Transverse colon (tissue), 4 donors: ENCODE measurements at regions not wholly inside any gene's neighbourhood (a gene's known extent, or its start where the extent isn't known, plus 50 kb on each side); places are given as distances from the start of the nearest gene placed in this dataset.

Experiments used
- DNase-seq: peaks from one replicate; pipeline ENCODE4 v3.0.0-alpha.2; 2019
- H3K27ac ChIP-seq, 4 donors: fragments of 200-600 bp; sonication (generic); 2 replicates each; pipeline ENCODE4 v1.5.1; 2016 to 2018; ENCODE audit warnings: inconsistent platforms in 4 of 4
- H3K27me3 ChIP-seq: fragments of 200-600 bp; sonication (generic); 2 replicates; pipeline ENCODE4 v1.5.1; 2017; ENCODE audit warnings: inconsistent platforms
- H3K36me3 ChIP-seq, 4 donors: fragments of 200-600 bp; sonication (generic); 2 replicates each; pipeline ENCODE4 v1.5.1; 2017 to 2019; ENCODE audit warnings: inconsistent platforms in 4 of 4
- H3K4me1 ChIP-seq, 4 donors: fragments of 200-600 bp; sonication (generic); 2 replicates each; pipeline ENCODE4 v1.5.1; 2017 to 2020; ENCODE audit warnings: inconsistent platforms in 4 of 4
- H3K4me3 ChIP-seq, 4 donors: fragments of 200-600 bp; sonication (generic); 1 replicate in 1 of 4; 2 replicates in 3 of 4; pipeline versions ENCODE4 v1.5.1 to v1.6.1; 2017 to 2019; ENCODE audit warnings: inconsistent platforms in 4 of 4
- H3K9me3 ChIP-seq, 2 donors: fragments of 200-600 bp; sonication (generic); 2 replicates each; pipeline ENCODE4 v1.5.1; 2017 to 2019; ENCODE audit warnings: inconsistent platforms in 2 of 2
- CTCF ChIP-seq, 5 experiments: fragments of 200-600 bp in 3 of 5; fragments of 450-650 bp in 2 of 5; sonication (generic) in 3 of 5; IDR thresholded peaks; 1 replicate in 2 of 5; 2 replicates in 3 of 5; pipeline ENCODE4 v1.5.1; 2016 to 2017; ENCODE audit warnings: antibody characterized with exemption in 5 of 5, inconsistent platforms in 3 of 5, mild to moderate bottlenecking in 2 of 5, moderate library complexity in 1 of 5
- EP300 ChIP-seq: sonication (generic); formaldehyde crosslinking; IDR thresholded peaks from one replicate; pipeline ENCODE4 v1.6.1; 2017; ENCODE audit warnings: antibody characterized with exemption, low read depth
- POLR2A ChIP-seq: fragments of 450-650 bp; IDR thresholded peaks from one replicate; pipeline ENCODE4 v1.6.1; 2016; ENCODE audit warnings: antibody characterized with exemption, mild to moderate bottlenecking, moderate library complexity
- POLR2AphosphoS5 ChIP-seq, 3 donors: sonication (generic); formaldehyde crosslinking; IDR thresholded peaks; one replicate each; pipeline ENCODE4 v1.6.1; 2016; ENCODE audit warnings: antibody characterized with exemption in 3 of 3
- WGBS, 2 donors: methylation state at CpG; one replicate each; pipeline ENCODE4 v1.1.5; 2018; ENCODE audit warnings: low coverage in 1 of 2; 5-methylcytosine and 5-hydroxymethylcytosine counted together
- in situ Hi-C, 4 donors: fragments of 200-750 bp; cut with MboI; loops; one replicate each; pipeline versions ENCODE4 v1.15.0 to v1.15.1; 2017; ENCODE audit warnings: low sequenced_read_pairs in 3 of 4, low pct_ligation_motif_present in 1 of 4, low pct_unique_long_range_greater_than_20kb in 1 of 4
- intact Hi-C: fragments of 100-400 bp; cut with DNase I; formaldehyde crosslinking; loops from one replicate; pipeline ENCODE4 v1.15.1; 2023; ENCODE audit warnings: low total_unique reads

- Histone ChIP-seq H3K36me3 (no peaks in the 10 kb centered on the region), H3K4me3 (no peak overlapping the region), H3K4me1 (no peaks in the 10 kb centered on the region), H3K27me3 (no peaks in the 10 kb centered on the region), H3K9me3 (no peaks in the 10 kb centered on the region), H3K27ac (no peak overlapping the region)
- intact Hi-C loops, result no loop called here
- DNase-seq, result no peak
- 37 to 40% methylated on average over 1 to 15 of the region's 15 CpGs for WGBS, 2 donors
- TF ChIP-seq POLR2A (no peak), CTCF (IDR thresholded peaks at IDR 0.05) (no peak), EP300 (no peak), POLR2AphosphoS5 (IDR thresholded peaks at IDR 0.05) (no peak)
- in situ Hi-C loops, result no loop called here
These were observed 142.2 kb downstream of the KCTD15 start for GRCh38 chr19:33938821-33939220.

GRCh38 chr19:33941133-33941532, 144.5 kb downstream of the KCTD15 start:
- TF ChIP-seq CTCF (IDR thresholded peaks at IDR 0.05) (no peak), POLR2A (no peak), EP300 (no peak), POLR2AphosphoS5 (IDR thresholded peaks at IDR 0.05) (no peak)
- no peak for DNase-seq
- 84% methylated on average over 5 of the region's 5 CpGs; no CpG with 5 or more reads in 1 of the 2 donors for WGBS, 2 donors
- in situ Hi-C loops, result no loop called here
- Histone ChIP-seq H3K4me3 (no peak overlapping the region), H3K9me3 (no peaks in the 10 kb centered on the region), H3K36me3 (no peaks in the 10 kb centered on the region), H3K27ac (no peak overlapping the region), H3K4me1 (no peaks in the 10 kb centered on the region), H3K27me3 (no peaks in the 10 kb centered on the region)
- intact Hi-C loops, result no loop called here

GRCh38 chr19:33946535-33947264, 150.0 kb downstream of the KCTD15 start:
- 57 to 68% methylated on average over 4 to 6 of the region's 6 CpGs for WGBS, 2 donors
- TF ChIP-seq CTCF (IDR thresholded peaks at IDR 0.05), result no peak
- no peak for TF ChIP-seq POLR2A
- no peak for TF ChIP-seq EP300
- TF ChIP-seq POLR2AphosphoS5 (IDR thresholded peaks at IDR 0.05), result no peak
- no peak overlapping the region for H3K4me3 ChIP-seq
- H3K27me3 ChIP-seq, result no peaks in the 10 kb centered on the region
- DNase-seq, result no peak
- H3K36me3 ChIP-seq, result no peaks in the 10 kb centered on the region
- in situ Hi-C loops (no loop called here), intact Hi-C loops (no loop called here)
- no peaks in the 10 kb centered on the region for H3K9me3 ChIP-seq
- H3K27ac ChIP-seq, result no peak overlapping the region
- no peaks in the 10 kb centered on the region for H3K4me1 ChIP-seq

GRCh38 chr19:33947265-33947964, 150.7 kb downstream of the KCTD15 start:
- no peaks in the 10 kb centered on the region for H3K27me3 ChIP-seq
- in situ Hi-C loops, result no loop called here

More at GRCh38 chr19:33947265-33947964, 150.7 kb downstream of the KCTD15 start:
- WGBS, 2 donors, result 50 to 67% methylated on average over 1 to 5 of the region's 5 CpGs
- Histone ChIP-seq H3K27ac (no peak overlapping the region), H3K4me1 (no peaks in the 10 kb centered on the region), H3K36me3 (no peaks in the 10 kb centered on the region), H3K4me3 (no peak overlapping the region), H3K9me3 (no peaks in the 10 kb centered on the region)
- no peak for DNase-seq
- intact Hi-C loops, result no loop called here
- TF ChIP-seq CTCF (IDR thresholded peaks at IDR 0.05) (no peak), POLR2AphosphoS5 (IDR thresholded peaks at IDR 0.05) (no peak), POLR2A (no peak), EP300 (no peak)
